OCI-M1 (cell line): ENCODE measurements at regions not wholly inside any gene's neighbourhood (a gene's known extent, or its start where the extent isn't known, plus 50 kb on each side); places are given as distances from the start of the nearest gene placed in this dataset.

Experiments used
- DNase-seq: peaks from one replicate; lab custom pipeline; 2025; lab: John Stamatoyannopoulos, UW

GRCh38 chr13:99892866-99893504 lies 78.6 kb downstream of the ZIC5 start:
- DNase-seq = no peak

- DNase-seq = no peak
These were observed 79.4 kb downstream of the ZIC5 start for GRCh38 chr13:99892196-99892613.

GRCh38 chr13:99886706-99887105 lies 84.9 kb downstream of the ZIC5 start:
- DNase-seq = no peak

- DNase-seq = no peak
These were observed 86.7 kb downstream of the ZIC5 start for GRCh38 chr13:99884913-99885312.

- DNase-seq = no peak
These were observed 87.8 kb downstream of the ZIC5 start for GRCh38 chr13:99883805-99884204.

GRCh38 chr13:99878921-99879610 lies 92.5 kb downstream of the ZIC5 start:
- no peak for DNase-seq

GRCh38 chr13:99876651-99877050 lies 94.9 kb downstream of the ZIC5 start:
- no peak for DNase-seq

- no peak for DNase-seq
These were observed 96.2 kb downstream of the ZIC5 start for GRCh38 chr13:99875391-99875790.

GRCh38 chr13:99873832-99874430 lies 97.6 kb downstream of the ZIC5 start:
- no peak for DNase-seq

- DNase-seq = no peak
These were observed 98.4 kb downstream of the ZIC5 start for GRCh38 chr13:99873141-99873540.

- DNase-seq = no peak
These were observed 100.2 kb downstream of the ZIC5 start for GRCh38 chr13:99871249-99871898.

GRCh38 chr13:99870541-99870940 lies 101.0 kb downstream of the ZIC5 start:
- DNase-seq = no peak

- no peak for DNase-seq
These were observed 101.7 kb downstream of the ZIC5 start for GRCh38 chr13:99869830-99870229.

- no peak for DNase-seq
These were observed 102.8 kb downstream of the ZIC5 start for GRCh38 chr13:99868767-99869166.

- no peak for DNase-seq
These were observed 103.9 kb downstream of the ZIC5 start for GRCh38 chr13:99867535-99868257.

GRCh38 chr13:99866781-99867180 lies 104.8 kb downstream of the ZIC5 start:
- DNase-seq = no peak

- no peak for DNase-seq
These were observed 106.1 kb downstream of the ZIC5 start for GRCh38 chr13:99865420-99865930.

GRCh38 chr13:99864627-99864990 lies 107.0 kb downstream of the ZIC5 start:
- no peak for DNase-seq

- no peak for DNase-seq
These were observed 107.6 kb downstream of the ZIC5 start for GRCh38 chr13:99863789-99864626.

GRCh38 chr13:99862244-99862643 lies 109.3 kb downstream of the ZIC5 start:
- DNase-seq = no peak

- no peak for DNase-seq
These were observed 109.8 kb downstream of the ZIC5 start for GRCh38 chr13:99861771-99862170.
